ENCODE measurements at regions not wholly inside any gene's neighbourhood (a gene's known extent, or its start where the extent isn't known, plus 50 kb on each side); places are given as distances from the start of the nearest gene placed in this dataset.
A peak's percentile ranks its signal among the peaks of the same experiment; 100 is the strongest.

- intact Hi-C loops (cut with micrococcal nuclease), result no loop called here
- H3K9ac ChIP-seq (ENCODE audit: low read length), result no peak overlapping the region
- H4K20me1 ChIP-seq (ENCODE audit: insufficient read depth), result no peaks in the 10 kb centered on the region
- H3K79me2 ChIP-seq (ENCODE audit: insufficient read depth, low read length), result no peaks in the 10 kb centered on the region
- POLR2A ChIA-PET, result no interaction called here
- RAD21 ChIA-PET (ENCODE audit: low non-redundant PET in 1 of 2, low total read pairs in 2 of 2, uncharacterized antibody in 2 of 2, unreplicated experiment in 2 of 2), result no interaction called here
- CTCF ChIA-PET, result no interaction called here
- H3K9me2 ChIP-seq (ENCODE audit: insufficient read depth), result no peaks in the 10 kb centered on the region
- no peak overlapping the region for H3K4me3 ChIP-seq (replicated peaks in 1 of 2; ENCODE audit: low read depth in 1 of 2, low read length in 2 of 2)
- H3K4me2 ChIP-seq (ENCODE audit: low read length), result no peak overlapping the region
- no peaks in the 10 kb centered on the region for H3K27me3 ChIP-seq (ENCODE audit: insufficient read depth, low read length)
- DNase-seq (ENCODE audit: low read depth, low spot score) (no peak), ATAC-seq (no peak)
- H2AFZ ChIP-seq (ENCODE audit: low read depth, low read length, poor library complexity, severe bottlenecking), result no peak overlapping the region
- H3K4me1 ChIP-seq (ENCODE audit: control insufficient read depth in 1 of 2, insufficient read depth in 2 of 2, low read length in 2 of 2), result no peaks in the 10 kb centered on the region
- no peaks in the 10 kb centered on the region for H3K36me3 ChIP-seq (ENCODE audit: control insufficient read depth in 1 of 2, insufficient read depth in 2 of 2, low read length in 2 of 2)
- TF ChIP-seq TCF7L2 (IDR thresholded peaks at IDR 0.05; ENCODE audit: borderline replicate concordance, extremely low read depth, insufficient read depth, insufficient read length) (no peak), ZBTB33 (IDR thresholded peaks at IDR 0.05; ENCODE audit: extremely low read depth, insufficient replicate concordance, low read length) (no peak), JUND (IDR thresholded peaks at IDR 0.05) (no peak), RAD21 (IDR thresholded peaks at IDR 0.05; ENCODE audit: low read depth) (no peak), ZNF274 (IDR thresholded peaks at IDR 0.05; ENCODE audit: low read depth, low read length) (no peak)
- no peaks in the 10 kb centered on the region for H3K9me3 ChIP-seq (ENCODE audit: control insufficient read depth in 1 of 2, insufficient read depth in 1 of 2, low read depth in 1 of 2, low read length in 2 of 2)
- no peak overlapping the region for H3K27ac ChIP-seq (ENCODE audit: low read depth, low read length)
- no TSS peak for BruUV-seq (replicated peaks)
Measured at GRCh38 chr3:162103808-162104207, 607.2 kb downstream of the OTOL1 start.

- Histone ChIP-seq H3K27me3 (ENCODE audit: insufficient read depth, low read length) (no peaks in the 10 kb centered on the region), H3K27ac (ENCODE audit: low read depth, low read length) (no peak overlapping the region), H3K4me3 (replicated peaks in 1 of 2; ENCODE audit: low read depth in 1 of 2, low read length in 2 of 2) (no peak overlapping the region), H3K36me3 (ENCODE audit: control insufficient read depth in 1 of 2, insufficient read depth in 2 of 2, low read length in 2 of 2) (no peaks in the 10 kb centered on the region), H3K4me1 (ENCODE audit: control insufficient read depth in 1 of 2, insufficient read depth in 2 of 2, low read length in 2 of 2) (no peaks in the 10 kb centered on the region), H3K9me2 (ENCODE audit: insufficient read depth) (no peaks in the 10 kb centered on the region), H3K79me2 (ENCODE audit: insufficient read depth, low read length) (no peaks in the 10 kb centered on the region), H2AFZ (ENCODE audit: low read depth, low read length, poor library complexity, severe bottlenecking) (peak overlapping the region; percentile 45), H3K9me3 (ENCODE audit: control insufficient read depth in 1 of 2, insufficient read depth in 1 of 2, low read depth in 1 of 2, low read length in 2 of 2) (no peaks in the 10 kb centered on the region), H3K9ac (ENCODE audit: low read length) (no peak overlapping the region), H4K20me1 (ENCODE audit: insufficient read depth) (no peaks in the 10 kb centered on the region), H3K4me2 (ENCODE audit: low read length) (no peak overlapping the region)
- ATAC-seq, result no peak
- RAD21 ChIA-PET (ENCODE audit: low non-redundant PET in 1 of 2, low total read pairs in 2 of 2, uncharacterized antibody in 2 of 2, unreplicated experiment in 2 of 2), result no interaction called here
- POLR2A ChIA-PET, result no interaction called here
- BruUV-seq (replicated peaks), result no TSS peak
- no peak for TF ChIP-seq JUND (IDR thresholded peaks at IDR 0.05)
- TF ChIP-seq ATF3 (IDR thresholded peaks at IDR 0.05), result no peak
- TF ChIP-seq SP1 (IDR thresholded peaks at IDR 0.05; ENCODE audit: low read depth), result no peak
- no peak for TF ChIP-seq SIN3A (IDR thresholded peaks at IDR 0.05; ENCODE audit: low read depth)
- no peak for TF ChIP-seq POLR2A (IDR thresholded peaks at IDR 0.05; ENCODE audit: borderline replicate concordance, extremely low read depth, insufficient read depth, insufficient read length)
- no peak for TF ChIP-seq ZBTB33 (IDR thresholded peaks at IDR 0.05; ENCODE audit: extremely low read depth, insufficient replicate concordance, low read length)
- no peak for TF ChIP-seq SRF (IDR thresholded peaks at IDR 0.05; ENCODE audit: low read depth)
- TF ChIP-seq RAD21 (IDR thresholded peaks at IDR 0.05; ENCODE audit: low read depth), result no peak
- DNase-seq (ENCODE audit: low read depth, low spot score), result no peak
- CTCF ChIA-PET, result no interaction called here
- intact Hi-C loops (cut with micrococcal nuclease), result no loop called here
Measured at GRCh38 chr3:162111861-162112260, 615.3 kb downstream of the OTOL1 start.

All from HCT116 (cell line).